GM18502 (cell line): ENCODE measurements at regions not wholly inside any gene's neighbourhood (a gene's known extent, or its start where the extent isn't known, plus 50 kb on each side); places are given as distances from the start of the nearest gene placed in this dataset.

ENCODE experiments used
- ATAC-seq: cut with Tn5 transposase; IDR thresholded peaks from one replicate; pipeline ENCODE4 v1.9.1; 2021; ENCODE audit warnings: mild to moderate bottlenecking; ENCODE audit not compliant: unreplicated experiment, poor library complexity

DNA sequence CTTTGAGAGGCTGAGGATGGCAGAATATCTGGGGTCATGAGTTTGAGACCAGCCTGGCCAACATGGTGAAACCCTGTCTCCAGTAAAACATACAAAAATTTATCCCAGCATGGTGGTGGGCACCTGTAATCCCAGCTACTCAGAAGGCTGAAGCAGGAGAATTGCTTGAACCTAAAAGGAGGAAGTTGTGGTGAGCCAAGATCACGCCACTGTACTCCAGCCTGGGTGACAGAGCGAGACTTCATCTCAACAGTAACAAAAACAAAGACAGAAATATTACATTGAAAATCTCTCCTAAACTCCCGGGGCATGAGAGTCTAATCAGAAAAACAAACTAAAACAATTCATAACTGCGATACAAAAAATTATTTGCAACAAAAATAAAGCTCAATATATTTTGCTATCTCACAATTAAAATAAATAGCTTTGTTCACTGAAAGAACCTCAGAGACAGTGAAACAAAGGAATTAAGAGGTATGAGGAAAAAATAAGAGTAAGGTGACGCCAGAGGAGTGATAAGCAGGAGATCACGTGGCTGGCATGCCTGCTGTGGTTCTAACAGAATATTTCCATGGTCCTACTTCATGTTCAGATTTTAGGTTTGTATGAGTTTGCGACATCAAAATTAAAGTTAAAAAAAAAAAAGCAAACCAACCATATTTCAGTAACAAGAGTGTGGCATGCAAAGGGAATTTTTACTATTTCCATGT, 527.7 kb upstream of the POM121L12 start:
- ATAC-seq = no peak

DNA sequence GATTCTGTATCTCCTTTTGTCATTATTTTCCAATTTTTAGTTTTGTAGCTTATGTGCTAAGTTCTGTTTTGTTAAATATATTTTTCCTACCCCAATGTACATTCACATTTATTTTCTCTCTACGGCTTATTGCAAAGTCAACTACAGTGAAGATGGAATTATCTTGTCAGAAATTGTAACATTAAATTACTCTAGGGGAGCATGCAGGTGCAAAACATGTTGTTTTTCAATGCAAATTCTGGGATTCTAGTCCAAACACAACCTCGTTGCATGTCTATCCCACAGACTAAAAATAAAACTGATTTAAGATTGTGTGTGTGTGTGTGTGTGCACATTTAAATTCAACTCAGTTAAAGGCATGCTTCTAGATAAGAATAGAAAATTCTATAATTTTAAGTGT, 529.1 kb upstream of the POM121L12 start:
- no peak for ATAC-seq

DNA sequence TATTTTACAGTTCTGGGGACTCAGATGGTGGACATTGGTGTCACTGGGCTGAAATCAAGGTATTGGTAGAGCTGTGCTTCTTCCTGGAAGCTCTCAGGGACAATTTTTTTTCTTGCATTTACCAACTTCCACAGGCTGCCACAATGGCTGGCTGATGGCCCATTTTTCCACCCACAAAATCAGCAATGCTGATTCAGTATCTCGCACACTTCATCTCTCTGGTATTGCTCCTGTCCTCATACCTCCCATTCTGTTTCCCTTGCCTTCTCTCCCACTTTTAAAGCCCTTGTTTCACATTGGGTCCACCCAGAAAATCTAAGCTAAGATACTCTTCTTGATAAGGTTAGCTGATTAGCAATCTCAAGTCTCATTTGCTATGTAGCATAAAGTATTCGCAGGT, 530.9 kb upstream of the POM121L12 start:
- no peak for ATAC-seq

DNA sequence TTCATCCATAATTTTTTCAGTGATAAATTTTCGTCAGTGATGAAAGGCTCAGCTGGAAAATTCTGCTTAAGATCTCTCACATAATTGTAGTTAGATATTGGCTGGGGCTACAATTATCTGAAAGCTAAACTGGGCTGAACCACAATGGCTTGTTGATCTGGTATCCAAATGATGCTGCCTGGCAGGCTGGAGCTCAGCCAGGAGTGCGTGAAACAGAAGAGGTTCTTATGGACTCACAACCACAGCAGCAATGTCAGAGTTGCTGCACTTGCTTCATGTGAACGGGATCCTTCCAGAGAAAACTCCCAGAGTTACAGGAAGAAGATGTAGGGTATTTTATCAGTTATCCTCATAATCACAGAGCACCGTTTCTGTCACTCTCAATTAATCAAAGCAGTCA, 533.2 kb upstream of the POM121L12 start:
- ATAC-seq = no peak

DNA sequence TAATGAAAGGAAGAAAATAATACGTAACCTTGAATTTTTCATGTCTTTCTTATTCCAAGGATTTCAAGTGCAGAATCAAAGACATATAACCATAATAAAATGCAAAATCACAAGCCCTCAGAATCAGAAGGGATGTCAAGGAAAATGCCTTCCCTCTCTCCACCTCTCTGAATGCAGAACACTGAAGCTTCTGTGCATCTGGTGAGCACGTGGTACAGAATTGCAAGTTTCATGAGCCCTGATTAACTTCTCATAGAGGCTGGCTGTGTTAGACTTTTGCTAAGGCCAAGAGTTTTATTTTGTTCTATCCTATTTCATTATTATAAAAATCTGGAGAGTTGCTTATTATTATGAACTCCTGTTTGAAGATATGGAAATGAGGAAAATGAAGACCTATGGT, 533.7 kb upstream of the POM121L12 start:
- no peak for ATAC-seq

DNA sequence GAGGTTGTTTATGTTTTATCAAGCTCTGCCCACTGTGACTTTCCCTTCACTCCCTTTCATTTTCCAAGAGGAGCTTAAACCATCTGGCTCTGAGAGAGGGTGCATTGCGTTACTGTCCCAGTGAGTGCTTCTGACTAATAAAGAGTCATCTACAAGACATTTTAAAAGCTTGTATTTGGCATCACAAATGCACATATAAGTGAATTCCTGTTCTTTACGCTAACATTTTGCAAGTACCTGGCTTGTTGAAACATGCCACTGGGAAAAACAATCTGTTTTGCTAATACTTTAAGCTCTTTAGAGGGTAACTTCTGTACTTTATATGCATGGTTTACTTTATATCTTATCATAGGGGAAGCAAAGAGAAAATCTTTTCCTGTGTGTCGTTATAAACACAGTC, 534.6 kb upstream of the POM121L12 start:
- ATAC-seq = no peak

DNA sequence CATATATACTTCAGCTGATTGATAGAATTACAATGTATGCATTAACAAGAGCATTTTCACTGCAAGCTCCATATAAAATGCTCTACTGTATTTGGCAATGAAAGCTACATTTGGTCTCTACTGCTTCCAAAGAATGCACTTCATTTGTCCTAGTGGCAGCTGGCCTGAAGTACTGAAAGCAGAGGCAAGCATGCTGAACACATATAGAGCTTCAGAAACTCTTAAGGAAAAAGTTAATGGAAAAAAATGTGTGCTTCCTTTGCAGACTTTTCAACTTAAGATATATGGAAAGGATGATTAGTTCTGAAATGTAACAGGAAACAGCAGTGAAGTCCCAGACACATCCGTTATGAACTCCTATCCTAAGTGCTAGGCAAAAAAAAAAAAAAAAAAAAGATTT, 537.1 kb upstream of the POM121L12 start:
- no peak for ATAC-seq

DNA sequence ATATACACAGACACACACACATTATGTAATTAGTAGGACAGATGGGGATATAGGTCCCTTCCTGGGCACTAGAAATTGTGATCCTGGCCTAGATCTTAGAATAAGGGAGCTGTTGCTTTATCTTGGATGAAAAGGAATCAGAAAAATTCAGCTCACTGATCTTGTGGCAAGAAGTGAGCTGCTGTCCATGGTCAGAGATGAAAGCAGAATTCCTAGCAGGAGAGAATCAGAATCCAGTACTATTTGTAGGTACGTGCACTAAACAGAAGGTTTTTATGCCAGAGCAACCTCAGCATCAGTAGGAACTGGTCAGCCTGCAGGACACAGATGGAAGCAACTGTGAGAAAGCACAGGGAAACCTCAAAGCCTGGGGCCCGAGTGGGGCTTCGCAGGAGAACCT, 549.2 kb upstream of the POM121L12 start:
- no peak for ATAC-seq

DNA sequence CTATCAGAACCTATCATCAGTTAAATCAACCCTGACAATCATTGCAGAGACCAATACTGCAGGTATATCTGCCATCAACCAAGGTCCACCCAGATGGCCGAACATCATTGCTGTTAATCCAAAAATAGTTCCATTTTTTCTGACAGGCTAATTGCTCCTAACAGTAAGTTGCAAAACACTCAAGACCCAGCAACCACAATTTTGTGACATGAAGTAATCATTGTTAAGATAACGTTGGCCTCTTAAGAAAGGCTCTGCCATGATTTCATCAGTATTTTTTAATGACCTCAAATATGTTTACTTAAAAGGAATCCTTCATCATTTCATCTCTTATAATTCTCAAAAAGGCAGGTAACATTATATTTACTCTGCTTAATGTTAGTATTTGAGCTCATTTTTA, 553.4 kb upstream of the POM121L12 start:
- ATAC-seq = no peak

DNA sequence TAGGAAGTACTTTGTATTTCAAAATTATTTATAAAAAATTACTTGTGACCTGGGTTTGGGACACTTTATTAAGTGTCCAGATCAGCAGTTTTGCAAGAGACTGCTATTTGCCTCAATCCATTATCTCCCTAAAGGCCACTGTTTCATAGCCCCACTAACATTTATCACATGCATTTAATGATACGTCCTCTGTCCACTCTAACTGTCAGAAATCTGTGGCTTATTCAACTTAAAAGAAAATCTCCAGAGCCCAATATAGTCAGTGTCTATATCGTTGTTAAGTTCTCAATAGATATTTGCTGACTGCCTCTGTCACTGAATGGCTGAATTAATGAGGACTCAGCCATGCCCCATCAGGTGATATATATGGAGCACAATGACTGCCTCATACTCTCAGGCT, 553.9 kb upstream of the POM121L12 start:
- no peak for ATAC-seq

DNA sequence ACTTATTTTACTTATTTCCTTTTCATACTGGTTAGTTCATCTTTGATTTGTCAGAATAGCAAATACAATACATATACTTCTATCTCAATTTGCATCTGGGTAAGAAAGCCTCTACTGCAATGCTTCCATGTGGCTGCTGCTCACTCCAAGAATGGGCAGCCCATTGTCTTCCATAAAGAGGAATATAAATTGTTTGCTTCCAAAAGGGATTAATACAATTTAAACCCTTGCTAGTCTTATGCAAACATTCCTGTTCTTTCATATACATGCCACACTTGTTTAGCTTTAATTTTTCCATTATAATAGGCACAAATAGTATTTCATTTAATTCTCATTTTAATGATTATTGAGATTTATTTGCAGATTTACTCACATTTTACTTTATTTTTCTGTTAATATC, 555.4 kb upstream of the POM121L12 start:
- no peak for ATAC-seq

DNA sequence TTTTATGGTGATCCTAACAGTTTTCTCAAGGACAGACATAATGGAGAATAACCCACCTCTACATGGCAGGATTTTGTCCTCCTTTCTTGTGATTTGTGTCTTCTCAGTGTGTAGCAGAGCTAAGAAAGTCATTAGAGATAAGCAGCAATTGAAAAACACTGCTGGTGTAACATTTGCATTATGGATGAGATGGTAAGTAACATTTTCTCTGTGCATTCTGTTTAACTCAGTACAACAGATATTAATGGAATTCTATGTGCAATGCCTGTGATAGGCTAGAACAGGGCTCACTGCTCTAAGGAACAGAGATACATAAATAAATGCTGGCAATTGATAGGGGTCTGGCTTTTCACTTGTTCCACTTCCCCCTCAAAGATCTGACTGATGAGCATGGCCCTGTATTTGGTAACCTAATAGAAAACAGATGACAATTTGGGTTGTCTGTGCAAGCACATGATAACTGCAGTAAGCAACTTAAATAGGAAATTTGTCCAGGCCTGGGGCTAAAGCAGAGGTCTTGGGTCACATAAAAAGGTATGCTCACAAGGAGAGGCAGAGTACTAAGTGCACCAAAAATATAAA, 560.3 kb upstream of the POM121L12 start:
- no peak for ATAC-seq

DNA sequence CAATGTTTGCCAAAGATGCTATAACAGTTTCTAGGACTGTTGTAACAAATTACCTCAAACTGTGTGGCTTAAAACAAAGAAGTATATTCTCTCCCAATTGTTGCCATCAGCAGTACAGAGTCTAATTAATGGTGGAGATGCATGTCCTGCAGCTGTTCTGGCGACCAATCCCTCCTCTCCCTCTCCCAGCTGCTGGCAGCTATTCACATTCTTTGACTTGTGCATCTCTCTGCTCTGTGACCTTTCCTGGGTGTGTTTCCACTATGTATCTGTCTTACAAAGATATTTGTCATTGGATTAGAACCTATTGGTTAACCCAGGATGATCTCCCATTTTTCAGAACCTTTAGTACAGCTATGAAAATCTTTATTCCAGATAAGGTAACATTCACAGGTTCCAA, 561.7 kb upstream of the POM121L12 start:
- ATAC-seq = no peak

DNA sequence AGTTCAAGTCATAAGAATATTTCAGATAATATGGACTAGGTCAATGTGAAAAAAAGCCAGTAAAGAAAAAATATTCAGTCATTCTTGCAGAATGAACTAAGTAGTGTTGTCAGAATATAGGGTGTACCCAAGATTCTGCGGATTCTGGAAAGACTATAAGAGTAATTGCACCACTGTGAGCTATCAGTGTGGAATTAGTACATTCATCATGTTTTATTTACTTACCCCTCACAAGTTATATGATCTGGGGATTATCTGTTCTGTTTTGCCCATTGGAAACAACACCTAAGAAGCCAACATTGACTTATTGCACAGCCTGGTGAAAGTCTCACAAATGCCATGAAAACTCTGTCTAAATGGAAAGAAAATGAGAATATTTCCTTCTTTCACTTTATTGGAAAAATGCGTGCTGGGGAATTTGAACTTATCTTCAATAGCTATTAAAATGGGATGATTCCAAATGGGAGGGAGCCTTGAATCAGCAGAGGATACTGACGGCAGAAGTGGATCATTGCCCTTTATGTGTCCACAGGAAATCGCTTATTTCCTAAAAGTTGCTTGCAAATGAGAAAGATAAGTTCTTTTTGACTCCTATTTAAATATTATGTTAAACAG, 563.3 kb upstream of the POM121L12 start:
- ATAC-seq = no peak

DNA sequence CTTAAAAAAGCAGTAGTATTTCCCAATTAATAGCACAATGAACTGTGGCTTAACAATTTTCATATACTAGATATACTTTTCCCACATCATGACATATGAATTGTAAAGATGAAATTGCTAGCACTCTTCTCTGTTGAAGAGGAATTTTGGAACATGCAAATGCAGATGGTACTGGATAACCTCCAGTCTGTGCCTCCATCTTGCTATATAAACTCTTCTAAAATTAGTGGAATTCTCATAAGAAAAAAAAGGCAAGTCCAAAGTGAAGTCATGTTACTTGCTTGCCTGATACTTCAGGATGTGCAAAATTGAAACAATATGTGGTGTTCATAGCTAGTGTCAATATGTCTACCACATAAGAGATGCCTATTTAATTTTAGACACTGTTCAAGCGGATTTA, 570.2 kb upstream of the POM121L12 start:
- ATAC-seq = no peak

DNA sequence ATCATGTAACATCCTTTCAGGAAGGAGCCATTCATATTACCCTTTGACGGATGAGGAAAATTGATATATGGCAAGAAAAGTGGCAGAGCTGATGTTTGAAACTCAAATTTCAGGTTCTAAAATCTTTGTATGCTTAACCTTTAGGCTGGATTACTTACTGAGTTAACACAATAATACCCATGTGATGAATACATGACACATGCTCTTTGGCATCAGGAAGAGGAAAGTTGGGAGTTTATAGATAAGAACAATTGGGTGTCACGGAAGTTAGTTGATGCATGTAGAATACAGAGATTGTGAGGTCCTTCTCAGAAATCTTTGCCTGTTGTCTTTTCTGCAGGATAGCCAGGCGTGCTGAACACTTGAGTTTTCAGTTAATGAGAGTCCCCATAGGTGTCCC, 572.1 kb upstream of the POM121L12 start:
- no peak for ATAC-seq

DNA sequence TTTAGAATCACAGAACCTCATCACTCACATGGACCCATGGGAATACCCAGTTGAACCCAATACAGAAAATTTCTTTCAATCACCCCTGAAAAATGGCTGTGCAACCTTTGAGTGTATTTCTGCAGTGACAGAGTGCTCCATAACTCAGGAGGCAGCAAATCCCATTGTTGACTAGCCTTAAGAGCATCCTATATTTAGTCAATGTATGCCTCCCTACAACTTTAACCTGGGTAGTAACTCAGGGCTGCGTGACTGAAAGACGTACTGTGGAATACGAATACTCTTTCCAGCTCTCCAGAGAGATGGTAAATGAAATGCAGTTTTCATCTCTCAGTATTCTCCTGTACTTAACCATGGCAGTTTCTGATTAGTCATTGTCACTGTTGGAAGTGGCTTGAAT, 573.0 kb upstream of the POM121L12 start:
- ATAC-seq = no peak

DNA sequence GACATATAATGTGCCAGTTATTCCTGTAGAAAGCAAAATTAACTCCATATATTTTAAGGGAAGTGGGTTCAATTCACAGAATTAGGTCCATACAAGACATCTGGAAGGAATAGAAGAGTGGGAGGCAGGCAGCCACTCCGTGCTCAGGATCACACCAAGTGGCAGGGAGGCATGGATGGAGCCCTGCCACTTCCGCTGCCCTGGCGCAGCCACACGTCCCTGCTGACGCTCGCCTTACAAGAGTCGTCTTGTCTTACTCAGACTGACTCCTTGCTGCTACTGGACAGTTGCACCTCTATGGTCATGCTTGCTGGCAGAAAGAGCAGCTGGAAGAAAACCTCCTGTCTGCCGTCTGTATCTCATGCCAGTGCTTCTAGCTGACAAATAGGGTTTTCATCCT, 579.9 kb upstream of the POM121L12 start:
- ATAC-seq = no peak

DNA sequence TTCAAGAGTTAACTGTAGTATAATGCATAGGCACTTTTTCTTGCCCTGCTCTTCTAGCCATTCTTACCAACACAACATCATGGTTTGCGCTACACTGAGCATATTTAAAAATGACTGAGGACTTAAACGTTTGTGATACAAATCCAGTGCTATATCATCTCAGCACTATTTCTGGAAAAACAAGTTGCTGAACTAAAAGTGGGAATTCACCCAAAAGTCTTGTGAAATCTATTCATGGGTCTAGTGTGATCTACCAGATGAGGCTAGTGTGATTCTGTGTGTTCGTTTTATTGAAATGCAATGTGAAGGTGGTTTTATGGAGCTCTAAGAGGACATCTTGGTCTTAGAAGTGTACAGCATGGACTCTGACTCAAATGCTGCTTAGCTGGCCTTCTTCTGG, 584.6 kb upstream of the POM121L12 start:
- no peak for ATAC-seq

DNA sequence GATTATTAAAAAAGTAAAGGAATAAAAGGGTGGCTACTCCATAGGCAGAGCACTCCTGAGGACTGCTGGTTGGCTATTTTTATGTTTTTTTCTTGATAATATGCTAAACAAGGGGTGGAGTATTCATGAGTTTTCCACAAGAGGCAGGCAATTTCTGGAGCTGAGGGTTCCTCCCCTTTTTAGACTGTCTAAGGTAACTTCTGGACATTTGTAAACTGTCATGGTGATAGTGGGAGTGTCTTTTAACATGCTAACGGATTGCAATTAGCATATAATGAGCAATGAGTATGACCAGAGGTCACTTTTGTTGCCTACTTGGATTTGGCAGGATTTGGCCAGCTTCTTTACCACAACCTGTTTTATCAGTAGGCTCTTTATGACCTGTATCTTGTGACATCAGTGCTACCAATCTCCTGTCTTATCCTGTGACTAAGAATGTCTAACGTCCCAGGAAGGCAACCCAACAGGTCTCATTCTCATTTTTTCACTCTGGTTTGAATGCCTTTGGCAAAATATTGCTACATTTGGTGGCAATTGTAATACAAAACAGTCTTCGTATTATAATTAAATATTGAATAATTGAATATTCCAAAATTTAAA, 587.8 kb upstream of the POM121L12 start:
- ATAC-seq = no peak

DNA sequence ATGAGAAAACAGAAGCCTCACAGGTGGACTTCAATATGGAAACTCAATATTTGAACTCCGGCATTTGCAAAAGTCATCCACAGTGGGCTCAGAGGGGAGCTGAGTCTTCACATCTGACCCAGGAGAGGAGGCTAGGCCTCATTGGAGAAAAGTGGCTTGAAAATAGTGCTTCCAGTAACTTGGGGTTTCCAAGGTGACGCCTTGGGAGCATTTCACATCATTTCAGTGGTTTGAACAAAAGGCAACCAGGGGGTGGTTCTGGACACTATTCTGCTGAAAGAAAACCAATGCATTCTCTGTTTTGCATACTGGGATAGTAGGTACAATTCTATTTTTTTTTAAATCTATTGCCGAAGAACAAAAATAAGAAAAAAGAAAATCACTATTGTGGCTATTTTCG, 599.2 kb upstream of the POM121L12 start:
- no peak for ATAC-seq
